DMS153 treated with DMSO at 0.1 percent for 48 hours (cell line): ENCODE measurements at regions not wholly inside any gene's neighbourhood (a gene's known extent, or its start where the extent isn't known, plus 50 kb on each side); places are given as distances from the start of the nearest gene placed in this dataset.
"Not testable (repeated sequence)": the region's sequence is repeated elsewhere in the genome, so short reads cannot be mapped to it uniquely, and the experiment has no call there.

Experiments used
- DNase-seq: peaks from one replicate; lab custom pipeline; 2025; ENCODE audit not compliant: unreplicated experiment; lab: John Stamatoyannopoulos, UW

DNA sequence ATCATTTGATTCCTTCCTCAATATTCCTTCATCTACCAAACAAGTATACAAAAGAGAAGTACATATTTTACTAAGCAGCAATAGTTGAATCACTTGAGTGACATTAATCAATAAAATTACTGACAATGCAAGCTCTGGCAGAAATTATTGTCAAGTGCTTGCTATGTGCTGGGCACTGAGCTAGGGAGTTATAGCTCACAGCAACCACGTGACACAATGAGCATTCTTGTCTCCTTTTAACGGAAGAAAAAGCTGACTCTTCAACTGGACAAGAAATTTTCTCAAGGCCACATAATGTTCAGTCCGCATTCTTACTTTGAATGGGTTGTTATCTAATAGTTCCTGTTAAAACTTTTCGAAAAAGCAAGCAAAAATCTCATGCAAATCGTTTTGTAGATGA, 500.1 kb downstream of the PYDC2 start:
- no peak for DNase-seq

DNA sequence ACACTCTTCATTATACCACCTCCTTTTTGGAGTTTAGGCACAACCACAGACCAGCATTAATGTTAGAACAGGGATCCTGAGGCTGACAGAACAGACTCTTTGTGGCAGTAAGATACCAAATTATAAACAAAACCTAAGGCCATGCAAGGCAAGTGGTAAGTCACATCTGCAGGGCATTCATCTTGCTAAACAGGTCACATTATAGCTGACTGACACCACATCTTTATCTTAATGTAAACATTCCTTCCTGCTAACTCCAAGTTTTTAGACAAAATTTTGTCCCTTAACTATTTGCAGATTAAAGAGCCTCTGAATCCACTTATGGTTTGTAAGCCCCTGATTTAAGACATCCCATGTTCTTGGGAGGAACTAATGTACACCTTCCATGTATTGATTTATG, 500.6 kb downstream of the PYDC2 start:
- DNase-seq: no peak

GRCh38 chr3:191962324-191962723, 501.4 kb downstream of the PYDC2 start:
- DNase-seq: no peak

GRCh38 chr3:191963182-191963581, 502.2 kb downstream of the PYDC2 start:
- no peak for DNase-seq

- no peak for DNase-seq
Observed at GRCh38 chr3:191966556-191966955, 505.6 kb downstream of the PYDC2 start.

GRCh38 chr3:191968299-191968698, 507.3 kb downstream of the PYDC2 start:
- DNase-seq: no peak

- no peak for DNase-seq
Observed at GRCh38 chr3:191972714-191973398, 511.9 kb downstream of the PYDC2 start.

DNA sequence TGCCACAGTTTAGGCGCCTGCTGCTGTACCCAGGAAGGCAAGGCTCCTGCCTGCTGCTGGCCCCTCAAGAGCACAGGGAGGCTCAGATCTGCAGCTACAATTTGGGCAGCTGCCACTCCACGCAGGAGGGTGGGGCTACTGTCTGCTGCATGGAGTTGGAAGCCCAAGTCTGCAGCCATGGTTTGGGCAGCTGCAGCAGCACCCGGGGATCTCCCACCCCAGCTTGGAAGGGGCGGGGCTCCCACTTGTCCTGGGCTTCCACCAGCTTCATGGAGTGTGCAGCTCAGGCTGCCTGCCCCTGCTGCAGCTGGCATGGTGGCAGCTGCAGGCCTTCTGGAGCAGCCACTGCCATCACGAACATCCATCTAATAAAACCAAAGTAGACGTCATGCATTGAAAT, 512.9 kb downstream of the PYDC2 start:
- no peak for DNase-seq

- DNase-seq: no peak
Observed at GRCh38 chr3:191975936-191976335, 515.0 kb downstream of the PYDC2 start.

- no peak for DNase-seq
Observed at GRCh38 chr3:191980443-191980842, 519.5 kb downstream of the PYDC2 start.

GRCh38 chr3:191982481-191982880, 521.5 kb downstream of the PYDC2 start:
- no peak for DNase-seq

- no peak for DNase-seq
Observed at GRCh38 chr3:191985691-191986090, 524.7 kb downstream of the PYDC2 start.

DNA sequence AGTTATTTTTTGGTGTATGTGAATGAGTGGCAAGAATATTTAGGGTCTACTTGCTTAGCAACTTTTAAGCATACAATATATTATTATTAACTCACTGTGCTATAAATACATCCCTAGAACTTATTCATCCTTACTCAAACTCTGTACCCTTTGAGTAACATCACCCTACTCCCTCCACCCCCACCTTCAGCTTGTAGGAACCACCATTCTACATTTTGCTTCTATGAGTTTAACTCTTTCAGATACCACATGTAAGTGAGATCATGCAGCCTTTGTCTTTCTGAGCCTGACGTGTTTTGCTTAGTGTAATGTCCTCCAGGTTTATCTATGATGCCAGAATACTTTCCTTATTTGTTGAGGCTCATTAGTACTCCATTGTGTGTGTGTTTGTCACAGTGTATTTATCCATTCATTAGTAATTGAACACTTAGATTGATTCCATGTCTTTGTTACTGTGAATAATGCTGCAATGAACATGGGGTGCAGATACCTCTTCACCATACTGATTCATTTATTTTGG, 526.9 kb downstream of the PYDC2 start:
- no peak for DNase-seq

DNA sequence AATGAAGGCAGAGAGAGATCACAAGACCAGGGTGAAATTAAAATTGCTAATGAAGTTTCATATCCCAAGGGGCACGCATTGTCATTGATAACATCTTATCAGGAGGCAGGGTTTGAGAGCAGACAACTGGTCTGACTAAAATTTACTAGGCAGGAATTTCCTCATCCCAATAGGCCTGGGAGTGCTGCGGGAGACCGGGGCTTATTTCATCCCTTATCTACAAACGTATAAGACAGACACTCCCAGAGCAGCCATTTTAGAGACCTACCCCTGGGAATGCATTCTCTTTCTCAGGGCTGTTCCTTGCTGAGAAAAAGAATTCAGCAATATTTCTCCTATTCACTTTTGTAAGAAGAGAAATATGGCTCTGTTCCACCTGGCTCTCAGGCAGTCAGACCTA, 533.0 kb downstream of the PYDC2 start:
- not testable (repeated sequence) for DNase-seq

- no peak for DNase-seq
Observed at GRCh38 chr3:191997093-191997492, 536.1 kb downstream of the PYDC2 start.

DNA sequence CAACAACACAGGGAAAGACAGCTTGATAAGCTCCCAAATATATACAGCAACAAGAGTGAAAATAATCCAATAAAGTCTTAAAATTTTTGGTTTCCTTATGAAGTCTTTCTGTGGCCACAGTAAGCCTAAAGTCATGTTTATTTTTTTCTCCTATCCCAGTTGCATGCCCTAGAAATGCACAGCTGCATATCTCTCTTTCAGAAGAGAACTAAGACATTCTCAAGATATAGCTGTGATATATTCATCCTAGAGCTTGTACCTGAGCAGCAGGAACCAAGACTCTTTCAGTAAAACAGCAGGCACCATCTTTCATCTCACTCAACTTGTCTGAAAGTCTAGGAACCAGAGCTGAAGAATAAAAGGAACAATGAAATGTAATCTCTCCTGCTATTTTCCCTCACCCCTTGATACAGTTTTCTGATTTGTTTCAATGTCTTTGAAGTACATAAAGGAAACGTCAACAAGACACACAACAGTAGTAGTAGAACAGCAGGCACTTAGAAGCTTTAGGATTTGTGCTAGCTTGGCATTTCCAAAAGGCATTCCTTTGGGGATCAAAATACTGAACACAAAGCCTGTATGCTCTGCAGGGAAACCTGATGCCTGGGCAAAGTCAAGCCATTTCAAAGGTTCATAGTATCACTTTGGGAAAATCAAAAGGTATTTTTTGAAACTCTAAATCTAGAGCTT, 536.8 kb downstream of the PYDC2 start:
- no peak for DNase-seq

DNA sequence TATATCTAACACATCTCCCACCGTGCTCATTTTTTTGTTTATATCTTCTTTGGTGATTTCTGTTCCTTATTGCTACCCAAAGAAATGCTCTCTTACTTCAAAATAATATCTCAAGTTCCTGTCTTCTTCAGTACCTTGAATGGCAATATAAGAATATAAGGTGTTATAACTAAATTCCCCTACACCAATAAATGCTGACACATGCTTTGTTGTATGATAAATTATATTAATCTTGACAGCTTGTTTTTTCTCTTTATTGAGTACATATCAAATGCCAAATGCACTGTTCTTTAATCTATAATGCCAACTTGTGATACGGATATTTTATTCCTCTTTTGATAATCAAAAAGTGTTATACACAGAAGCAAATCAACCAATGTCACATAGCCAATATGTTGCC, 540.3 kb downstream of the PYDC2 start:
- no peak for DNase-seq

DNA sequence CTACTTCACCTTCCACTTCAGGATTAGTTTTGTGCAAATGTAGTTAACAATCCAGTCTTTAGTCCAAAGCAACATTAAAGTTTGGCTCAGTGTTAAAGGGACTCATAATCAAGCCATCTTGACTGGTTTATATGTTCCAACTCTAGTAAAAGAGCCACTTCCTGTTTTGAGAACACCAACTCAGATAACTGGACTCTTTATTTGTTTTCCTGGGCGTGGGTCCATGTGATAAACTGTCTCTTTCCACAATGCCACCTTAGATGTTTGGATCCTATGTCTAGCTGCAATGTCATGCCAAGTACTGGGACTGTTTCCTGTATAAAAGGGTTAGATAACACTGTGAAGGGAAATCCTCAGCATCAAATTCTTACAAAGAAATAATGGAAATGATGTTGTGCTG, 545.0 kb downstream of the PYDC2 start:
- no peak for DNase-seq

DNA sequence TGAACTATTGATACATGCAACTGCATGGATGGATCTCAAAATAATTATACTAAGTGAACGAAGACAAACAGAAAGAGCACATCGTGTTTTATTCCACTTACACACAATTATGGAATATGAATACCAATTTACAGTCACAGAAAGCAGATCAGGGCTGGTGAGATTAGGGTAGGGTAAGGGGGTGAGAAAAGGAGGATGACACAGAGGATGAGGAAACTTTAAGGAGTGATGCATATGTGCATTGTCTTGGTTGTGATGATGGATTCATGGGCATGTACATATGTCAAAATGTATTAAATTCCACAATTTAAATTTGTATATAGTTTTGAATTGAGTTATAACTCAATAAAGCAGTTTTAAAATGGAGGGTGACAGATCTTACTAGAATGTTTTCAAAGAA, 548.9 kb downstream of the PYDC2 start:
- DNase-seq: no peak

DNA sequence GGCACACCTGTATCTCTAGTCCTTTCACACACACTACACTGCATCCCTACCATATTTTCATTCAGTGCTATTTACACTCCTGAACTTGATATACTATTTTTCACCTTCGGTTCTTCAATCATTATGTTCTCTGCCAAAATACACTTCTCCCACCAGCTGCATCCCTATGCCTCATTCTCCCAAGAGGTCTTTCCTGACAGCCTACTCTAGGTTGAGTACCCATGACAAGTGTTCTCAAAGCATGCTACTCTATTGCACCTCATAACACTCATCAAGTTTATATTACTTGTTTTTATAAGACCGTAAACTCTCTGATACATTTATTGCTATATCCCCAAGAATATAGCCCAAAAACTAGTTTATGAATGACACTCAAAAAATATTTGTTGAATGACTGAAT, 549.5 kb downstream of the PYDC2 start:
- DNase-seq: no peak

DNA sequence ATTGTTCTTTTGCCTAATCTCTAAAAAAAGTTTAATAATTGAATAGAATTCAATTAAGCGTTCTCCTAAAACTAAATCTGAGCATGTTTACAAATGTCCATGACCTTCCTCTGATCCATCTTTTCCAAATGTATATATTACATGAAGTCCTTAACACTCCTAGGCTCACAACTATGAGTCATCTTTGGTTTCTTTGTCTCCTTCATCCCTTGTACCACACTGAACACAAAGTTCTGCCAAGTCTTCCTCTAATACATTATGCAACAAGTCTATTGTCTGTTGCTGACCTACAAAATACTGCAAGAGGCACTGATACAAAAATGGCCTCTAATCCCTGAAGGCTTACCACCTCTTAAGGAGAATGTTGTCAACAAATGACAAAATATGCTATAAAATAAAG, 550.2 kb downstream of the PYDC2 start:
- no peak for DNase-seq

DNA sequence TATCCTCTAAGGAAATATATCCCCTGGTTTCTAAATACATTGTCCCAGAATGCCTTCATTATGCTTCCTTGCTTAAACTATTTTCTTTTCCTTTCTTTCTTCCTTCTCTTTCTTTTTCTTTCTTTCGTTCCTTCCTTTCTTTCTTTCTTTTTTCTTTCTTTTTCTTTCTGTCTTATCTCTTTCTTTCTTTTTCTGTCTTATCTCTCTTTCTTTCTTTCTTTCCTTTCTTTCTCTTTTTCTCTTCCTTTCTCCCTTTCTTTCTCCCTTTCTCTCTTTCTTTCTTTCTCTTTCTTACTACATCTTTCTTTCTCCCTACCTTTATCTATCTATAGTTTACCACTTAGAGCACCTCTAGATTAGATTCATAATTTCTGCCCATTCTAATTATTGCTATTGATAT, 552.1 kb downstream of the PYDC2 start:
- DNase-seq: no peak

DNA sequence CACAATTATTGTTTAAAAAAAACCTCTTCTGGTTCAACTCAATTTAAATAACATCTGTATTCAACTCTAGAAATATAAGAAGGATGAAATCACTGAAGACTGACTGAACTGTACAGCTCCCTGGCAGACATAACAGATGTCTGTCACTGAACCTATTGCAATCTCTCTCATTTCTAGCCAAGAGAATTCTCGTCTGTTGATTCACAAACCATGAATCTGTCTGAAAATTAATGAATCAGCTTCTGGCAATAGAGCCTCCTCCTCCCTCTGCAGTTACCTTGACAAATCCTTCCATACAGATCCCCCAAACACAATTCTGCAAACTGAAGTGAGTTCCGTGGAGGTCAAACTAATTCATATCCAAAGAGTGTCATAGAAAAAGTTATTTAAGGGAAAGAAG, 561.4 kb downstream of the PYDC2 start:
- DNase-seq: no peak
